ENCODE measurements at regions not wholly inside any gene's neighbourhood (a gene's known extent, or its start where the extent isn't known, plus 50 kb on each side); places are given as distances from the start of the nearest gene placed in this dataset.
"Not testable (repeated sequence)": the region's sequence is repeated elsewhere in the genome, so short reads cannot be mapped to it uniquely, and the experiment has no call there.

- TF ChIP-seq, protein P1, sequence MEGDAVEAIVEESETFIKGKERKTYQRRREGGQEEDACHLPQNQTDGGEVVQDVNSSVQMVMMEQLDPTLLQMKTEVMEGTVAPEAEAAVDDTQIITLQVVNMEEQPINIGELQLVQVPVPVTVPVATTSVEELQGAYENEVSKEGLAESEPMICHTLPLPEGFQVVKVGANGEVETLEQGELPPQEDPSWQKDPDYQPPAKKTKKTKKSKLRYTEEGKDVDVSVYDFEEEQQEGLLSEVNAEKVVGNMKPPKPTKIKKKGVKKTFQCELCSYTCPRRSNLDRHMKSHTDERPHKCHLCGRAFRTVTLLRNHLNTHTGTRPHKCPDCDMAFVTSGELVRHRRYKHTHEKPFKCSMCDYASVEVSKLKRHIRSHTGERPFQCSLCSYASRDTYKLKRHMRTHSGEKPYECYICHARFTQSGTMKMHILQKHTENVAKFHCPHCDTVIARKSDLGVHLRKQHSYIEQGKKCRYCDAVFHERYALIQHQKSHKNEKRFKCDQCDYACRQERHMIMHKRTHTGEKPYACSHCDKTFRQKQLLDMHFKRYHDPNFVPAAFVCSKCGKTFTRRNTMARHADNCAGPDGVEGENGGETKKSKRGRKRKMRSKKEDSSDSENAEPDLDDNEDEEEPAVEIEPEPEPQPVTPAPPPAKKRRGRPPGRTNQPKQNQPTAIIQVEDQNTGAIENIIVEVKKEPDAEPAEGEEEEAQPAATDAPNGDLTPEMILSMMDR (IDR thresholded peaks at IDR 0.05; ENCODE audit: low read depth, low read length, missing control alignments), result no peak
- no peak for DNase-seq (ENCODE audit: extremely low read depth, low read depth)
- no peak overlapping the region for H3K4me3 ChIP-seq (replicated peaks; ENCODE audit: low read depth, low read length)
Measured at GRCh38 chr12:131471271-131471905, 239.5 kb upstream of the SFSWAP start.

DNA sequence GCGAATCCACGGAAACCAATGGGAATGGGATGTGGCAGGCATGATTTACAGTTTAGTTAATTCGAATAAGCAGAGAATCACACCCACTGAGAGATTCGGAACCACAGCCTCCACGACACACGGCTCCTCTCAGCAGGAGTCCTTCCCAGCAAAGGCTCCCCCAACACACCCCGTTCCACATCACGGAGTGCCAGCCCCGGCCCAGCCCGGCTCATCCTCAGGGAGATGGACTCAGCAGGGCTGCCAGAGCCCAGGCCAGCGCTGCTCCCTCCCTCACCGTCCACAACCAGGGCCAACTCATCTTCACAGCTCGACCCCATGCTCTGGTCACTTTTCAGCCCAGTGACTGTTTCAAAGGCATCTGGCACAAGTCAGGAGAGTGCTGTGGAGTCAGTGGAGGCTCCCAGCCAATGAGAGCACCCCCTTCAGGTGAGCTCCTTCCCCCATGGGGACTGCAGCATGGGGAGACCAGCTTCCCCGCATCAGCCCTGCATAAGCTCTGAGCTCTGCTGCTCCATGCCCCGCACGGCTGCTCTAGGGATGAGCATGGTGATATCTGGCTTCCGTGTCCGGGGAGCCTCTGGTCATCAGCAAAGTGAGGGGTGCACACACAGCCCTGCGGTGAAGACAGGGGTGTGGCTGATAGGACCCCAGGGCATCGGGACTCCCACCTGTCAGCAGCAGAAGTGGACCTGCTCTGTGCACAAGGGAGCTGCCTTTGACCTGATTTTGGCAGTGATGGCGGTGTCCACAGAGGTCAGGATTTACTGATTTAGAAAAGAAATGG is 238.8 kb upstream of the SFSWAP start:
- DNase-seq (ENCODE audit: extremely low read depth, low read depth), result no peak
- no peak overlapping the region for H3K4me3 ChIP-seq (replicated peaks; ENCODE audit: low read depth, low read length)
- TF ChIP-seq, protein P1 (IDR thresholded peaks at IDR 0.05; ENCODE audit: low read depth, low read length, missing control alignments), result no peak

DNA sequence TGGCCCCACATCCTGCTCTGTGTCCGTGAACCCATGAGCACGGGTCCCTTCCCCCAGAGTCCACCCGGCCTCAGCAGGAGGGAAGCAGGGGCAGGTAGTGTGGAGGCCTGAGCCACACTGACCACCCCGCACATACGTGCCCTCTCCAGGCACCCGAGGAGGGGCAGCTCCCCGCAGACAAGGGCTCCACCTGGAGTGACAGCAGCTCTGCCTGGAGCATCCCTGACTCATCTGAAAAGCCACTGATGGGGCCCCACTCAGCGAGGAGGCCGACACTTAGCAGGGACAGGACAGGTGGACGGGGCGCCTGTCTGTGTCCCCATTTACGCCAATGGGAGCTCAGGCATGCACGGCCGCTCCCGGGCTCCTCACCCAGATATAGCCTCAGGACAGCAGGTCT is 237.6 kb upstream of the SFSWAP start:
- H3K4me3 ChIP-seq (replicated peaks; ENCODE audit: low read depth, low read length), result no peak overlapping the region
- no peak for DNase-seq (ENCODE audit: extremely low read depth, low read depth)
- TF ChIP-seq, protein P1 (IDR thresholded peaks at IDR 0.05; ENCODE audit: low read depth, low read length, missing control alignments), result no peak

- no peak overlapping the region for H3K4me3 ChIP-seq (replicated peaks; ENCODE audit: low read depth, low read length)
- DNase-seq (ENCODE audit: extremely low read depth, low read depth), result no peak
- TF ChIP-seq, protein P1 (IDR thresholded peaks at IDR 0.05; ENCODE audit: low read depth, low read length, missing control alignments), result no peak
Measured at GRCh38 chr12:131473741-131474709, 236.9 kb upstream of the SFSWAP start.

GRCh38 chr12:131475012-131475411 is 235.9 kb upstream of the SFSWAP start:
- not testable (repeated sequence) for DNase-seq (ENCODE audit: extremely low read depth, low read depth); H3K4me3 ChIP-seq (replicated peaks; ENCODE audit: low read depth, low read length)

- DNase-seq (ENCODE audit: extremely low read depth, low read depth), result no peak
- no peak overlapping the region for H3K4me3 ChIP-seq (replicated peaks; ENCODE audit: low read depth, low read length)
- TF ChIP-seq, protein P1 (IDR thresholded peaks at IDR 0.05; ENCODE audit: low read depth, low read length, missing control alignments), result no peak
Measured at GRCh38 chr12:131477613-131478012, 233.3 kb upstream of the SFSWAP start.

All from HFF-Myc (cell line).